Liver (tissue), 8 donors: ENCODE measurements at regions not wholly inside any gene's neighbourhood (a gene's known extent, or its start where the extent isn't known, plus 50 kb on each side); places are given as distances from the start of the nearest gene placed in this dataset.

Source experiments
- DNase-seq: peaks from one replicate; pipeline ENCODE4 v3.0.0-alpha.2; 2017; ENCODE audit warnings: low spot score
- H3K27ac ChIP-seq, 2 donors: one replicate each; pipeline ENCODE4 v1.7.0; 2013; ENCODE audit warnings: inconsistent platforms in 2 of 2, low read length in 2 of 2, control low read depth in 1 of 2, low read depth in 1 of 2, mild to moderate bottlenecking in 1 of 2
- H3K27me3 ChIP-seq, 4 donors: one replicate each; pipeline versions ENCODE4 v1.6.1 to v1.7.0; 2013; ENCODE audit warnings: low read length in 3 of 4, inconsistent platforms in 1 of 4, mild to moderate bottlenecking in 1 of 4, moderate library complexity in 1 of 4; ENCODE audit not compliant: control insufficient read depth in 4 of 4, insufficient read depth in 4 of 4
- H3K36me3 ChIP-seq, 4 donors: one replicate each; pipeline versions ENCODE4 v1.6.1 to v1.7.0; 2013; ENCODE audit warnings: low read length in 3 of 4, mild to moderate bottlenecking in 3 of 4, low read depth in 1 of 4, moderate library complexity in 1 of 4; ENCODE audit not compliant: control insufficient read depth in 4 of 4, insufficient read depth in 3 of 4
- H3K4me1 ChIP-seq, 4 donors: one replicate each; pipeline versions ENCODE4 v1.6.1 to v1.7.0; 2013; ENCODE audit warnings: low read length in 3 of 4, mild to moderate bottlenecking in 3 of 4, moderate library complexity in 1 of 4; ENCODE audit not compliant: control insufficient read depth in 4 of 4, insufficient read depth in 4 of 4
- H3K4me3 ChIP-seq, 3 donors: one replicate each; pipeline versions ENCODE4 v1.6.1 to v1.7.0; 2013; ENCODE audit warnings: low read length in 3 of 3, control low read depth in 1 of 3, low read depth in 1 of 3, mild to moderate bottlenecking in 1 of 3
- H3K9ac ChIP-seq, 2 donors: one replicate each; pipeline ENCODE4 v1.7.0; 2013; ENCODE audit warnings: low read length in 2 of 2, mild to moderate bottlenecking in 2 of 2, moderate library complexity in 2 of 2, control low read depth in 1 of 2, low read depth in 1 of 2
- H3K9me3 ChIP-seq, 4 donors: one replicate each; pipeline versions ENCODE4 v1.6.1 to v1.7.0; 2013; ENCODE audit warnings: low read length in 3 of 4; ENCODE audit not compliant: control insufficient read depth in 4 of 4
- CTCF ChIP-seq: fragments of 150-350 bp; IDR thresholded peaks from 2 replicates; pipeline ENCODE4 v1.5.1; 2017; ENCODE audit warnings: improper control_type of control experiment, low read depth, low read length; ENCODE audit not compliant: missing input control
- EGR1 ChIP-seq, 2 donors: IDR thresholded peaks; 2 replicates each; pipeline ENCODE4 v1.6.1; 2016 to 2018; ENCODE audit warnings: antibody characterized with exemption in 2 of 2, low read depth in 2 of 2
- FOXA1 ChIP-seq: IDR thresholded peaks from 2 replicates; pipeline ENCODE4 v1.6.1; 2016; ENCODE audit warnings: antibody characterized with exemption
- FOXA2 ChIP-seq: IDR thresholded peaks from 2 replicates; pipeline ENCODE4 v1.6.1; 2016; ENCODE audit warnings: antibody characterized with exemption
- GABPA ChIP-seq, 2 donors: IDR thresholded peaks in 1 of 2; conservative IDR thresholded peaks in 1 of 2; 2 replicates each; pipeline ENCODE4 v1.6.1; 2016; ENCODE audit warnings: antibody characterized with exemption in 2 of 2, mild to moderate bottlenecking in 1 of 2, moderate library complexity in 1 of 2
- HNF4A ChIP-seq, 2 donors: conservative IDR thresholded peaks; 2 replicates each; pipeline ENCODE4 v1.6.1; 2016; ENCODE audit warnings: antibody characterized with exemption in 2 of 2, mild to moderate bottlenecking in 2 of 2
- HNF4G ChIP-seq: IDR thresholded peaks from 2 replicates; pipeline ENCODE4 v1.6.1; 2016; ENCODE audit warnings: antibody characterized with exemption
- JUND ChIP-seq, 2 donors: IDR thresholded peaks; 2 replicates each; pipeline ENCODE4 v1.6.1; 2016; ENCODE audit warnings: antibody characterized with exemption in 2 of 2
- NR2F2 ChIP-seq: IDR thresholded peaks from 2 replicates; pipeline ENCODE4 v1.6.1; 2016; ENCODE audit warnings: antibody characterized with exemption
- RAD21 ChIP-seq, 2 donors: IDR thresholded peaks; 2 replicates each; pipeline ENCODE4 v1.6.1; 2016; ENCODE audit warnings: antibody characterized with exemption in 2 of 2, mild to moderate bottlenecking in 2 of 2
- REST ChIP-seq: IDR thresholded peaks from 2 replicates; pipeline ENCODE4 v1.6.1; 2016; ENCODE audit warnings: antibody characterized with exemption, mild to moderate bottlenecking
- RXRA ChIP-seq, 2 donors: IDR thresholded peaks; 2 replicates each; pipeline ENCODE4 v1.6.1; 2017 to 2018; ENCODE audit warnings: antibody characterized with exemption in 2 of 2, mild to moderate bottlenecking in 1 of 2
- SP1 ChIP-seq: IDR thresholded peaks from 2 replicates; pipeline ENCODE4 v1.6.1; 2018; ENCODE audit warnings: antibody characterized with exemption, mild to moderate bottlenecking
- TAF1 ChIP-seq: conservative IDR thresholded peaks from 2 replicates; pipeline ENCODE4 v1.6.1; 2016; ENCODE audit warnings: antibody characterized with exemption, mild to moderate bottlenecking
- ZBTB33 ChIP-seq: IDR thresholded peaks from 2 replicates; pipeline ENCODE4 v1.6.1; 2016; ENCODE audit warnings: antibody characterized with exemption
- WGBS: extraction: QIAGEN DNeasy Blood & Tissue Kit; methylation state at CpG from one replicate; pipeline ENCODE4 v1.1.7; 2013; 5-methylcytosine and 5-hydroxymethylcytosine counted together
- donor health status: healthy.
- donor health status: healthy.
- donor health status: healthy.
- donor health status: healthy.
- donor health status: healthy.

- 74% methylated on average over 4 of the region's 4 CpGs for WGBS
- no peaks in the 10 kb centered on the region for H3K27me3 ChIP-seq
- peaks cover 0 to 2% (median 0%) of the 10 kb centered on the region in 4 donors for H3K9me3 ChIP-seq
- no peak for DNase-seq
- H3K36me3 ChIP-seq: no peaks in the 10 kb centered on the region
- no peak overlapping the region for H3K9ac ChIP-seq
- H3K4me3 ChIP-seq: no peak overlapping the region
- no peaks in the 10 kb centered on the region for H3K4me1 ChIP-seq
- TF ChIP-seq HNF4G (no peak), FOXA1 (no peak), JUND (IDR thresholded peaks at IDR 0.05) (no peak), SP1 (no peak), CTCF (no peak), HNF4A (conservative IDR thresholded peaks at IDR 0.05) (no peak)
- no peak overlapping the region for H3K27ac ChIP-seq
Observed at GRCh38 chr4:43875655-43876054, 573.0 kb downstream of the KCTD8 start.

GRCh38 chr4:43882470-43882869 is 566.1 kb downstream of the KCTD8 start:
- H3K9me3 ChIP-seq: no peaks in the 10 kb centered on the region
- H3K4me1 ChIP-seq: no peaks in the 10 kb centered on the region
- H3K9ac ChIP-seq: no peak overlapping the region
- H3K27me3 ChIP-seq: no peaks in the 10 kb centered on the region
- no peak for DNase-seq
- H3K4me3 ChIP-seq: no peak overlapping the region
- 61% methylated on average over 1 of the region's 1 CpG for WGBS
- no peaks in the 10 kb centered on the region for H3K36me3 ChIP-seq
- no peak overlapping the region for H3K27ac ChIP-seq
- TF ChIP-seq RXRA (IDR thresholded peaks at IDR 0.05) (no peak), TAF1 (no peak), ZBTB33 (no peak), HNF4G (no peak), REST (no peak), SP1 (no peak), FOXA2 (no peak), RAD21 (IDR thresholded peaks at IDR 0.05) (no peak), EGR1 (IDR thresholded peaks at IDR 0.05; ENCODE audit: low read depth in 2 of 2) (no peak), HNF4A (conservative IDR thresholded peaks at IDR 0.05) (no peak), GABPA (IDR thresholded peaks at IDR 0.05 in 1 of 2, conservative IDR thresholded peaks at IDR 0.05 in 1 of 2) (no peak), NR2F2 (no peak)
